ENCODE measurements at regions not wholly inside any gene's neighbourhood (a gene's known extent, or its start where the extent isn't known, plus 50 kb on each side); places are given as distances from the start of the nearest gene placed in this dataset.

DNA sequence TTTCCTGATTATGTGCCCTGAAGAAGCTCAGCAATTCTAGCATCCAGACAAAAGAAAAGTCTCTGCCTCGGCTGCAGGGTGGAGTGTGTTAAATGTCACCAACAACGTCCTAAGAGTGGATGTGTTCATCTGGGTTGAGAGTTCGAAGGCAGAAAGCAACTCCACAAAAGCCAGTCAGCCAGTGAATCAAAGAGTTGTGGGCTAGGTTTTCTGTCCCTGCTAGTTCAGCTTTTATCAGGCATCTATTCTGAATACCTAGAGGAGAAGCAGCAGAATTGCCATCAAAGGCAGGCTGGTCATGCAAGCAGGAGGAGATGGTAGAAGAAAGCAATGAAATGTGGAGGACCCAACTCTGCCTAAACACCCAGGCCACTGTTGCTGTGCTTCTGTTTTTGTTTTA is 205.2 kb downstream of the KLF6 start:
- DNase-seq (ENCODE audit: low read depth in 1 of 2, low spot score in 1 of 2): no peak
- Histone ChIP-seq H3K4me3 (replicated peaks; ENCODE audit: insufficient read depth, low read length) (no peak overlapping the region), H3K27me3 (ENCODE audit: insufficient read depth, poor library complexity, severe bottlenecking) (no peaks in the 10 kb centered on the region), H3K27ac (replicated peaks) (no peak overlapping the region)
- TF ChIP-seq, protein P1, sequence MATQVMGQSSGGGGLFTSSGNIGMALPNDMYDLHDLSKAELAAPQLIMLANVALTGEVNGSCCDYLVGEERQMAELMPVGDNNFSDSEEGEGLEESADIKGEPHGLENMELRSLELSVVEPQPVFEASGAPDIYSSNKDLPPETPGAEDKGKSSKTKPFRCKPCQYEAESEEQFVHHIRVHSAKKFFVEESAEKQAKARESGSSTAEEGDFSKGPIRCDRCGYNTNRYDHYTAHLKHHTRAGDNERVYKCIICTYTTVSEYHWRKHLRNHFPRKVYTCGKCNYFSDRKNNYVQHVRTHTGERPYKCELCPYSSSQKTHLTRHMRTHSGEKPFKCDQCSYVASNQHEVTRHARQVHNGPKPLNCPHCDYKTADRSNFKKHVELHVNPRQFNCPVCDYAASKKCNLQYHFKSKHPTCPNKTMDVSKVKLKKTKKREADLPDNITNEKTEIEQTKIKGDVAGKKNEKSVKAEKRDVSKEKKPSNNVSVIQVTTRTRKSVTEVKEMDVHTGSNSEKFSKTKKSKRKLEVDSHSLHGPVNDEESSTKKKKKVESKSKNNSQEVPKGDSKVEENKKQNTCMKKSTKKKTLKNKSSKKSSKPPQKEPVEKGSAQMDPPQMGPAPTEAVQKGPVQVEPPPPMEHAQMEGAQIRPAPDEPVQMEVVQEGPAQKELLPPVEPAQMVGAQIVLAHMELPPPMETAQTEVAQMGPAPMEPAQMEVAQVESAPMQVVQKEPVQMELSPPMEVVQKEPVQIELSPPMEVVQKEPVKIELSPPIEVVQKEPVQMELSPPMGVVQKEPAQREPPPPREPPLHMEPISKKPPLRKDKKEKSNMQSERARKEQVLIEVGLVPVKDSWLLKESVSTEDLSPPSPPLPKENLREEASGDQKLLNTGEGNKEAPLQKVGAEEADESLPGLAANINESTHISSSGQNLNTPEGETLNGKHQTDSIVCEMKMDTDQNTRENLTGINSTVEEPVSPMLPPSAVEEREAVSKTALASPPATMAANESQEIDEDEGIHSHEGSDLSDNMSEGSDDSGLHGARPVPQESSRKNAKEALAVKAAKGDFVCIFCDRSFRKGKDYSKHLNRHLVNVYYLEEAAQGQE (IDR thresholded peaks at IDR 0.05; ENCODE audit: insufficient replicate concordance, low read depth): no peak
- TF ChIP-seq POLR2AphosphoS5 (IDR thresholded peaks at IDR 0.05; ENCODE audit: low read depth): no peak
- no peak for TF ChIP-seq SPI1 (IDR thresholded peaks at IDR 0.05; ENCODE audit: borderline replicate concordance, low read depth)
- no peak for TF ChIP-seq GABPA (IDR thresholded peaks at IDR 0.05; ENCODE audit: low read depth)
- TF ChIP-seq, protein P2, sequence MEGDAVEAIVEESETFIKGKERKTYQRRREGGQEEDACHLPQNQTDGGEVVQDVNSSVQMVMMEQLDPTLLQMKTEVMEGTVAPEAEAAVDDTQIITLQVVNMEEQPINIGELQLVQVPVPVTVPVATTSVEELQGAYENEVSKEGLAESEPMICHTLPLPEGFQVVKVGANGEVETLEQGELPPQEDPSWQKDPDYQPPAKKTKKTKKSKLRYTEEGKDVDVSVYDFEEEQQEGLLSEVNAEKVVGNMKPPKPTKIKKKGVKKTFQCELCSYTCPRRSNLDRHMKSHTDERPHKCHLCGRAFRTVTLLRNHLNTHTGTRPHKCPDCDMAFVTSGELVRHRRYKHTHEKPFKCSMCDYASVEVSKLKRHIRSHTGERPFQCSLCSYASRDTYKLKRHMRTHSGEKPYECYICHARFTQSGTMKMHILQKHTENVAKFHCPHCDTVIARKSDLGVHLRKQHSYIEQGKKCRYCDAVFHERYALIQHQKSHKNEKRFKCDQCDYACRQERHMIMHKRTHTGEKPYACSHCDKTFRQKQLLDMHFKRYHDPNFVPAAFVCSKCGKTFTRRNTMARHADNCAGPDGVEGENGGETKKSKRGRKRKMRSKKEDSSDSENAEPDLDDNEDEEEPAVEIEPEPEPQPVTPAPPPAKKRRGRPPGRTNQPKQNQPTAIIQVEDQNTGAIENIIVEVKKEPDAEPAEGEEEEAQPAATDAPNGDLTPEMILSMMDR (IDR thresholded peaks at IDR 0.05; ENCODE audit: insufficient read depth, low read length): no peak

DNA sequence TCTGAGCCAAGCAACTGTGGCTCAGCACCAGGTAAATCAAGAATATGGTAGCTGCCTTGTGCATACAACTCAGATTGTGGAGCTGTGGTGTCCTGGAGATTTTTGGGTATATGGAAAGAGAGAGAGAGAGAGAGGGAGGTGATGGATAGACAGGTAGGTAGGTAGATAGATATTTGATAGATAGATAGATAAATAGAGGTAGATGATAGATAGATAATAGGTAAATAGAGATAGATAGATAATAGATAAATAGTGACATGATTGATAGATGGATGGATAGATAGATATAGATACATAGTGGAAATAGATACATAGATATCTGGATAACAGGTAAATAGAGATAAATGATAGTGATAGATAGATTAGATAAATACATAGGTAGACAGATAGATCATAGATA is 206.3 kb downstream of the KLF6 start:
- DNase-seq (ENCODE audit: low read depth in 1 of 2, low spot score in 1 of 2): no peak
- Histone ChIP-seq H3K27me3 (ENCODE audit: insufficient read depth, poor library complexity, severe bottlenecking) (no peaks in the 10 kb centered on the region), H3K4me3 (replicated peaks; ENCODE audit: insufficient read depth, low read length) (no peak overlapping the region), H3K27ac (replicated peaks) (no peak overlapping the region)
- TF ChIP-seq, protein P2 (IDR thresholded peaks at IDR 0.05; ENCODE audit: insufficient read depth, low read length): no peak
- TF ChIP-seq POLR2AphosphoS5 (IDR thresholded peaks at IDR 0.05; ENCODE audit: low read depth) (no peak), SPI1 (IDR thresholded peaks at IDR 0.05; ENCODE audit: borderline replicate concordance, low read depth) (no peak), GABPA (IDR thresholded peaks at IDR 0.05; ENCODE audit: low read depth) (no peak)
- TF ChIP-seq, protein P1 (IDR thresholded peaks at IDR 0.05; ENCODE audit: insufficient replicate concordance, low read depth): no peak

DNA sequence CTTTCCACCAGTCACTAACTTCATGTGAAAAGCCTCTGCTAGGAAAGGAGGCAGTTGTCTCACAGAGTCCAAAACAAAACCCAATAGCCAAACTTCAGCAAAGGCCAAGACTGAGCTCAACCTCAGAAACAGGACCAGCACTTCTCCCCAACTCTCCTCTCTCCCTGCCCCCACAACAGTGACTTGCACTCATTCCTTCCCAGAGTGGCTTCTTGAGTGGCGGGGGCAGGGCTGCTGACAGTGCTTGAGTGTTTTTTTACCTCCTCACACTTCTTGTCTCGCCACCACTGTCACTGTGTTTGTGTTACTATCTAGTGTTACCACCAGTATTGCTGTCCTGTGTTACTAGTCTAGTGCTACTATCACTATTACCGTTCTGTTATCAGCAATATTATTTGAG is 206.8 kb downstream of the KLF6 start:
- Histone ChIP-seq H3K4me3 (replicated peaks; ENCODE audit: insufficient read depth, low read length) (no peak overlapping the region), H3K27me3 (ENCODE audit: insufficient read depth, poor library complexity, severe bottlenecking) (no peaks in the 10 kb centered on the region), H3K27ac (replicated peaks) (no peak overlapping the region)
- no peak for DNase-seq (ENCODE audit: low read depth in 1 of 2, low spot score in 1 of 2)
- TF ChIP-seq, protein P2 (IDR thresholded peaks at IDR 0.05; ENCODE audit: insufficient read depth, low read length): no peak
- TF ChIP-seq, protein P1 (IDR thresholded peaks at IDR 0.05; ENCODE audit: insufficient replicate concordance, low read depth): no peak
- no peak for TF ChIP-seq POLR2AphosphoS5 (IDR thresholded peaks at IDR 0.05; ENCODE audit: low read depth)
- no peak for TF ChIP-seq GABPA (IDR thresholded peaks at IDR 0.05; ENCODE audit: low read depth)
- no peak for TF ChIP-seq SPI1 (IDR thresholded peaks at IDR 0.05; ENCODE audit: borderline replicate concordance, low read depth)
